Kidney epithelial cell (primary cell): ENCODE measurements at regions not wholly inside any gene's neighbourhood (a gene's known extent, or its start where the extent isn't known, plus 50 kb on each side); places are given as distances from the start of the nearest gene placed in this dataset.

ENCODE experiments used
- DNase-seq: peaks from one replicate; pipeline ENCODE4 v3.0.0-alpha.2; 2010; ENCODE audit warnings: low read depth
- H3K27me3 ChIP-seq: 2 replicates; pipeline ENCODE4 v1.6.0; 2011; ENCODE audit warnings: low read length; ENCODE audit not compliant: control insufficient read depth, insufficient read depth
- H3K36me3 ChIP-seq: 2 replicates; pipeline ENCODE4 v1.5.1; 2011; ENCODE audit warnings: low read length; ENCODE audit not compliant: control insufficient read depth, insufficient read depth
- H3K4me3 ChIP-seq: 2 replicates; pipeline ENCODE4 v1.5.1; 2011; ENCODE audit warnings: low read depth, mild to moderate bottlenecking, control low read depth, low read length
- CTCF ChIP-seq: IDR thresholded peaks from 2 replicates; pipeline ENCODE4 v1.5.1; 2011; ENCODE audit warnings: mild to moderate bottlenecking, moderate library complexity, low read length, control low read depth, inconsistent platforms; ENCODE audit not compliant: insufficient read depth, poor library complexity, severe bottlenecking

- Histone ChIP-seq H3K36me3 (no peaks in the 10 kb centered on the region), H3K4me3 (no peak overlapping the region), H3K27me3 (no peaks in the 10 kb centered on the region)
- no peak for TF ChIP-seq CTCF
- DNase-seq = no peak
Observed at GRCh38 chr18:75154997-75155396, 53.9 kb downstream of the PTGR3 start.

GRCh38 chr18:75154259-75154658, 54.7 kb downstream of the PTGR3 start:
- TF ChIP-seq CTCF = no peak
- no peaks in the 10 kb centered on the region for H3K27me3 ChIP-seq

GRCh38 chr18:75143851-75144250, 65.1 kb downstream of the PTGR3 start:
- TF ChIP-seq CTCF = no peak
- no peak overlapping the region for H3K4me3 ChIP-seq
- no peaks in the 10 kb centered on the region for H3K36me3 ChIP-seq
- DNase-seq = no peak
- H3K27me3 ChIP-seq = no peaks in the 10 kb centered on the region

More at GRCh38 chr18:75154259-75154658, 54.7 kb downstream of the PTGR3 start:
- Histone ChIP-seq H3K36me3 (no peaks in the 10 kb centered on the region), H3K4me3 (no peak overlapping the region)
- no peak for DNase-seq

GRCh38 chr18:75142677-75143076, 66.3 kb downstream of the PTGR3 start:
- no peak for TF ChIP-seq CTCF
- Histone ChIP-seq H3K4me3 (no peak overlapping the region), H3K27me3 (no peaks in the 10 kb centered on the region), H3K36me3 (no peaks in the 10 kb centered on the region)
- no peak for DNase-seq

GRCh38 chr18:75141734-75142133, 67.2 kb downstream of the PTGR3 start:
- Histone ChIP-seq H3K4me3 (no peak overlapping the region), H3K27me3 (no peaks in the 10 kb centered on the region), H3K36me3 (no peaks in the 10 kb centered on the region)
- no peak for DNase-seq
- TF ChIP-seq CTCF = no peak

- no peak for DNase-seq
- Histone ChIP-seq H3K36me3 (no peaks in the 10 kb centered on the region), H3K4me3 (no peak overlapping the region), H3K27me3 (no peaks in the 10 kb centered on the region)
- no peak for TF ChIP-seq CTCF
Observed at GRCh38 chr18:75141166-75141565, 67.8 kb downstream of the PTGR3 start.
